ENCODE measurements at regions not wholly inside any gene's neighbourhood (a gene's known extent, or its start where the extent isn't known, plus 50 kb on each side); places are given as distances from the start of the nearest gene placed in this dataset.
"Not testable (repeated sequence)": the region's sequence is repeated elsewhere in the genome, so short reads cannot be mapped to it uniquely, and the experiment has no call there.

GRCh38 chrY:18884748-18885147, 111.2 kb upstream of the HSFY2 start:
- DNase-seq (no peak), ATAC-seq (no peak)
- H3K36me3 ChIP-seq: no peaks in the 10 kb centered on the region
- no peaks in the 10 kb centered on the region for H3K9me3 ChIP-seq
- intact Hi-C loops (cut with DNase I): no loop called here
- no peak overlapping the region for H3K4me3 ChIP-seq
- TF ChIP-seq, protein P1, sequence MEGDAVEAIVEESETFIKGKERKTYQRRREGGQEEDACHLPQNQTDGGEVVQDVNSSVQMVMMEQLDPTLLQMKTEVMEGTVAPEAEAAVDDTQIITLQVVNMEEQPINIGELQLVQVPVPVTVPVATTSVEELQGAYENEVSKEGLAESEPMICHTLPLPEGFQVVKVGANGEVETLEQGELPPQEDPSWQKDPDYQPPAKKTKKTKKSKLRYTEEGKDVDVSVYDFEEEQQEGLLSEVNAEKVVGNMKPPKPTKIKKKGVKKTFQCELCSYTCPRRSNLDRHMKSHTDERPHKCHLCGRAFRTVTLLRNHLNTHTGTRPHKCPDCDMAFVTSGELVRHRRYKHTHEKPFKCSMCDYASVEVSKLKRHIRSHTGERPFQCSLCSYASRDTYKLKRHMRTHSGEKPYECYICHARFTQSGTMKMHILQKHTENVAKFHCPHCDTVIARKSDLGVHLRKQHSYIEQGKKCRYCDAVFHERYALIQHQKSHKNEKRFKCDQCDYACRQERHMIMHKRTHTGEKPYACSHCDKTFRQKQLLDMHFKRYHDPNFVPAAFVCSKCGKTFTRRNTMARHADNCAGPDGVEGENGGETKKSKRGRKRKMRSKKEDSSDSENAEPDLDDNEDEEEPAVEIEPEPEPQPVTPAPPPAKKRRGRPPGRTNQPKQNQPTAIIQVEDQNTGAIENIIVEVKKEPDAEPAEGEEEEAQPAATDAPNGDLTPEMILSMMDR (IDR thresholded peaks at IDR 0.05): no peak
- H3K27ac ChIP-seq: no peak overlapping the region
- no peaks in the 10 kb centered on the region for H3K4me1 ChIP-seq
- H3K27me3 ChIP-seq: no peaks in the 10 kb centered on the region

DNA sequence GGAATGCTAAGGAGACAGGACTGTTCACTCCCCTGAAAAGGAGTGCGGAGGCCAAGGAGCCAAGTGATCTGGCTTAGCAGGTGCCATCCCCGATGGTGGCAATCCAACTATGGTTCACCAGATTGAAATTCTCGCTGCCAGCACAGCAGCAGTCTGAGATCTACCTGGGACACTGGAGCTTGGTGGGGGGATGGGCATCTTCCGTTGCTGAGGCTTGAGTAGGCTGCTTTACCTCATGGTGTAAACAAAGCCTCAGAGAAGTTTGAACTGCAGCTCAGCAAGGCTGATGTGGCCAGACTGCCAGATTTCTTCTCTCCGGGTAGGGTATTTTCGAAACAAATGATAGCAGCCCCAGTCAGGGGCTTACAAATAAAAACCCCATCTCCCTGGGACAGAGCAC, 95.6 kb upstream of the HSFY2 start:
- H3K27me3 ChIP-seq; H3K4me1 ChIP-seq; H3K9me3 ChIP-seq; H3K27ac ChIP-seq; H3K4me3 ChIP-seq; H3K36me3 ChIP-seq; intact Hi-C loops (cut with DNase I); ATAC-seq; DNase-seq: not testable (repeated sequence)

DNA sequence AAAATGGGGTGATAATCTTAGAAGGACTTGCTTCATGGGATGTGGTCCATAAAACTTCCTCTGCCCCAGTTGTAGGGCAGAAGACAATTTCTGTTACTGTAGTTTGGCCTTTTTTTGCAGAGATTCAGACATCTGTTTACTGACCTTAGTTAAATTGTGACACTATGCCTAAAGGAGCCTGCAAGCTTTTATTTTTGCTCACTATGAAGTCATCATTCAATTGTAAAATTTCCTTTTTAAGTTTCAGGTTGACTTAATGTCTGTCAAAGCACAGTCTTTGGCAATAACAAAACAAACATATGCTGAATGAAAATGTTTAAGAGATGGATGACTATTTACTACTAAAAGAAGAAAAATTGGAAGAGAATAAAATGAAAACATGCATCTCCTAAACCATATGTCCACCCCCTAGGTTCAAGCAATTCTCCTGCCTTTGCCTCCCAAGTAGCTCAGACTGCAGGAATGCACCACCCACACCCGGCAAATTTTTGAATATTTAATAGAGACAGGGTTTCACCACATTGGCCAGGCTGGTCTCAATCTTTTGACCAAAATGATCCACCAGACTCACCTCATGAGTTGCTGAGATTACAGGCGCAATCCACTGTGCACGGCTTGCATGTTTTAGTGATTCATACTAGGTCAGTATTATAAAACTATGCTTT, 93.5 kb upstream of the HSFY2 start:
- ATAC-seq; H3K4me1 ChIP-seq; H3K4me3 ChIP-seq; H3K9me3 ChIP-seq; H3K27me3 ChIP-seq; H3K27ac ChIP-seq; intact Hi-C loops (cut with DNase I); H3K36me3 ChIP-seq; DNase-seq: not testable (repeated sequence)

GRCh38 chrY:18860856-18861255, 87.3 kb upstream of the HSFY2 start:
- H3K27ac ChIP-seq; H3K9me3 ChIP-seq; DNase-seq; H3K27me3 ChIP-seq; H3K36me3 ChIP-seq; H3K4me1 ChIP-seq; intact Hi-C loops (cut with DNase I); H3K4me3 ChIP-seq: not testable (repeated sequence)
- peak; percentile 43 for ATAC-seq

GRCh38 chrY:18858484-18859191, 85.1 kb upstream of the HSFY2 start:
- H3K4me1 ChIP-seq; ATAC-seq; H3K9me3 ChIP-seq; DNase-seq; H3K36me3 ChIP-seq; H3K27me3 ChIP-seq; H3K4me3 ChIP-seq; H3K27ac ChIP-seq; intact Hi-C loops (cut with DNase I): not testable (repeated sequence)

DNA sequence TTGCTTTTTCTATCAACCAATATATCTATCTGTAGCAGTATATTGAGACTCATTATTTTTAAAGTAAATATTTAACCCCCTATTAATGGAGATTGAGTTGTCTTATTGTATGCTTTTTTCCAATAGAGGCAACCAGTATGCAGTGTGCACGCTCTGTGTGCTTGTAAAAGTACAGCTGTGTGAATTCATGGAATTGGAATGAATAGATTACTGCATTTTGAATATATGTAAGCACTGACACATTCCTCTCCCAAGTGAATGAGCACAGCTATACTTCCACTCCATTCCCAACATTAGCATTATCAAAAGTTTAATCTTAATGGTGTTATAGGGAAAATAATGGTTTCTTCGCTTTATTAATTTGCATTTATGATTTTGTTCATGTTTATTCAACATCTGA, 81.6 kb upstream of the HSFY2 start:
- intact Hi-C loops (cut with DNase I); DNase-seq; H3K27ac ChIP-seq; H3K4me1 ChIP-seq; H3K9me3 ChIP-seq; H3K36me3 ChIP-seq; H3K27me3 ChIP-seq; ATAC-seq; H3K4me3 ChIP-seq: not testable (repeated sequence)

DNA sequence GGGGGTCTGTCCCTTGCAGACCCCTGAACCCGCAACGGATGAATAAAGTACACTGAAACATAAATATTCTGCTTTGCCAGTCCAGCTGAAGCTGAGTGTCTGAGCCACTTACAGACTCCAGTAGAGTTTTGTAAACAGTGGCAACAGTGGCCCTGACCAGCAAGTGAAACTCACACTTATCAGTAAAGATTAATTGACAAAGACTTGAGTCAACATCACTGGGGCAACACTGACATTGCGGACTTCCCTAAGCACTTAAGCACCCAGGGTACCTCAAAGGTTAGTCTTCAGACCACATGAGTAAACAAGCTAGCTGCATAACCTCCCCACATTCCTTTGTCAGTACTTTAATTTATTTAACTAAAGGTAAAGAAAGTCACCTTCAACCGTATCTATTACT, 79.8 kb upstream of the HSFY2 start:
- H3K27ac ChIP-seq; DNase-seq; H3K4me3 ChIP-seq; H3K4me1 ChIP-seq; H3K36me3 ChIP-seq; H3K27me3 ChIP-seq; intact Hi-C loops (cut with DNase I); H3K9me3 ChIP-seq: not testable (repeated sequence)
- ATAC-seq: peak; percentile 66

GRCh38 chrY:18836643-18837042, 63.1 kb upstream of the HSFY2 start:
- H3K36me3 ChIP-seq; H3K27ac ChIP-seq; H3K27me3 ChIP-seq; H3K4me3 ChIP-seq; H3K4me1 ChIP-seq; intact Hi-C loops (cut with DNase I); H3K9me3 ChIP-seq; DNase-seq: not testable (repeated sequence)
- peak; percentile 69 for ATAC-seq
